ENCODE measurements at regions not wholly inside any gene's neighbourhood (a gene's known extent, or its start where the extent isn't known, plus 50 kb on each side); places are given as distances from the start of the nearest gene placed in this dataset.

- TF ChIP-seq EZH2 (IDR thresholded peaks at IDR 0.05; ENCODE audit: borderline replicate concordance, low read depth, low read length, severe bottlenecking), result no peak
- no peak for TF ChIP-seq CTCF (IDR thresholded peaks at IDR 0.05; ENCODE audit: borderline replicate concordance, extremely low read depth, low read length, poor library complexity, severe bottlenecking)
Measured at GRCh38 chr6:165805636-165806035, 142.6 kb upstream of the PDE10A start.

All from DND-41 (cell line).